CD4-positive, alpha-beta T cell (primary cell): ENCODE measurements at regions not wholly inside any gene's neighbourhood (a gene's known extent, or its start where the extent isn't known, plus 50 kb on each side); places are given as distances from the start of the nearest gene placed in this dataset.

Experiments
- ATAC-seq: fragments of 200-7000 bp; cut with Tn5 transposase; one replicate; pipeline ENCODE4 v1.10.0; 2022; ENCODE audit warnings: mild to moderate bottlenecking; ENCODE audit not compliant: poor library complexity
- CTCF ChIA-PET: fragments of 350-600 bp; sonication (Branson Sonifier 250); formaldehyde crosslinking; loops from one replicate; lab custom pipeline; 2021; ENCODE audit warnings: antibody characterized with exemption, inconsistent platforms; lab: Charles Lee
- POLR2A ChIA-PET: fragments of 350-600 bp; sonication (Branson Sonifier 250); formaldehyde crosslinking; loops from one replicate; lab custom pipeline; 2021; ENCODE audit warnings: antibody characterized with exemption, inconsistent platforms; lab: Charles Lee
- DNase-seq, 14 experiments: peaks; one replicate each; pipeline ENCODE4 v3.0.0-alpha.2; 2013 to 2020; ENCODE audit warnings: mixed read lengths in 2 of 14
- H3K27ac ChIP-seq, 2 donors: one replicate each; pipeline versions ENCODE4 v1.5.1 to v1.7.0; 2013; ENCODE audit warnings: low read length in 2 of 2, low read depth in 1 of 2, mild to moderate bottlenecking in 1 of 2
- H3K27me3 ChIP-seq, 2 experiments: 1 replicate in 1 of 2; 2 replicates in 1 of 2; pipeline versions ENCODE4 v1.6.1 to v1.7.0; 2013; ENCODE audit warnings: low read length in 2 of 2, control low read depth in 1 of 2, mild to moderate bottlenecking in 1 of 2, moderate library complexity in 1 of 2; ENCODE audit not compliant: insufficient read depth in 2 of 2, control insufficient read depth in 1 of 2
- H3K36me3 ChIP-seq: one replicate; pipeline ENCODE4 v1.6.1; 2013; ENCODE audit warnings: low read length, control low read depth; ENCODE audit not compliant: insufficient read depth
- H3K4me1 ChIP-seq: one replicate; pipeline ENCODE4 v1.6.1; 2013; ENCODE audit warnings: low read length, control low read depth; ENCODE audit not compliant: insufficient read depth
- H3K4me3 ChIP-seq: one replicate; pipeline ENCODE4 v1.5.1; 2013; ENCODE audit warnings: mild to moderate bottlenecking, low read length, moderate library complexity
- H3K9me3 ChIP-seq, 2 experiments: 1 replicate in 1 of 2; 2 replicates in 1 of 2; pipeline versions ENCODE4 v1.6.1 to v1.7.0; 2013; ENCODE audit warnings: low read length in 2 of 2, mild to moderate bottlenecking in 2 of 2, control low read depth in 1 of 2, moderate library complexity in 1 of 2; ENCODE audit not compliant: control insufficient read depth in 1 of 2, insufficient read depth in 1 of 2
- H3K27ac Mint-ChIP-seq: one replicate; pipeline ENCODE4 v1.8.0; 2020; ENCODE audit warnings: mixed read lengths
- H3K27me3 Mint-ChIP-seq: one replicate; pipeline ENCODE4 v1.8.0; 2021; ENCODE audit warnings: mixed read lengths
- H3K36me3 Mint-ChIP-seq: one replicate; pipeline ENCODE4 v1.8.0; 2021; ENCODE audit warnings: low read depth, mixed read lengths
- H3K4me1 Mint-ChIP-seq: one replicate; pipeline ENCODE4 v1.8.0; 2021; ENCODE audit warnings: low read depth, mixed read lengths
- H3K4me3 Mint-ChIP-seq: one replicate; pipeline ENCODE4 v1.8.0; 2020; ENCODE audit warnings: mild to moderate bottlenecking, mixed read lengths
- H3K9me3 Mint-ChIP-seq: one replicate; pipeline ENCODE4 v1.8.0; 2020; ENCODE audit warnings: mixed read lengths
- intact Hi-C, 2 experiments: fragments of 100-400 bp; cut with DNase I in 1 of 2; cut with micrococcal nuclease in 1 of 2; formaldehyde crosslinking; loops; one replicate each; pipeline versions ENCODE4 v1.15.1 to v1.9.0; 2023 to 2025; cut with DNase I, micrococcal nuclease
- TF ChIP-seq, protein P1 (sequence below): fragments of 200-600 bp; IDR thresholded peaks from one replicate; pipeline ENCODE4 v1.8.0; 2022; ENCODE audit warnings: antibody characterized with exemption, mild to moderate bottlenecking

- H3K4me1 ChIP-seq, result no peaks in the 10 kb centered on the region
- no peak for ATAC-seq
- peaks cover 3 to 26% of the 10 kb centered on the region in 2 experiments for H3K9me3 ChIP-seq
- no peak overlapping the region for H3K27ac ChIP-seq
- peaks cover 0 to 12% of the 10 kb centered on the region in 2 experiments for H3K27me3 ChIP-seq
- Mint-ChIP-seq H3K4me3 (no peak overlapping the region), H3K4me1 (no peaks in the 10 kb centered on the region), H3K9me3 (peaks cover 8% of the 10 kb centered on the region), H3K27me3 (peaks cover 20% of the 10 kb centered on the region), H3K27ac (no peak overlapping the region), H3K36me3 (no peaks in the 10 kb centered on the region)
- ChIA-PET CTCF (no interaction called here), POLR2A (no interaction called here)
- TF ChIP-seq, protein P1, sequence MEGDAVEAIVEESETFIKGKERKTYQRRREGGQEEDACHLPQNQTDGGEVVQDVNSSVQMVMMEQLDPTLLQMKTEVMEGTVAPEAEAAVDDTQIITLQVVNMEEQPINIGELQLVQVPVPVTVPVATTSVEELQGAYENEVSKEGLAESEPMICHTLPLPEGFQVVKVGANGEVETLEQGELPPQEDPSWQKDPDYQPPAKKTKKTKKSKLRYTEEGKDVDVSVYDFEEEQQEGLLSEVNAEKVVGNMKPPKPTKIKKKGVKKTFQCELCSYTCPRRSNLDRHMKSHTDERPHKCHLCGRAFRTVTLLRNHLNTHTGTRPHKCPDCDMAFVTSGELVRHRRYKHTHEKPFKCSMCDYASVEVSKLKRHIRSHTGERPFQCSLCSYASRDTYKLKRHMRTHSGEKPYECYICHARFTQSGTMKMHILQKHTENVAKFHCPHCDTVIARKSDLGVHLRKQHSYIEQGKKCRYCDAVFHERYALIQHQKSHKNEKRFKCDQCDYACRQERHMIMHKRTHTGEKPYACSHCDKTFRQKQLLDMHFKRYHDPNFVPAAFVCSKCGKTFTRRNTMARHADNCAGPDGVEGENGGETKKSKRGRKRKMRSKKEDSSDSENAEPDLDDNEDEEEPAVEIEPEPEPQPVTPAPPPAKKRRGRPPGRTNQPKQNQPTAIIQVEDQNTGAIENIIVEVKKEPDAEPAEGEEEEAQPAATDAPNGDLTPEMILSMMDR, result no peak
- intact Hi-C loops, result no loop called here
- no peaks in the 10 kb centered on the region for H3K36me3 ChIP-seq
- no peak overlapping the region for H3K4me3 ChIP-seq
- no peak for DNase-seq
Observed at GRCh38 chr22:44422746-44423380, 75.2 kb downstream of the RTL6 start.

DNA sequence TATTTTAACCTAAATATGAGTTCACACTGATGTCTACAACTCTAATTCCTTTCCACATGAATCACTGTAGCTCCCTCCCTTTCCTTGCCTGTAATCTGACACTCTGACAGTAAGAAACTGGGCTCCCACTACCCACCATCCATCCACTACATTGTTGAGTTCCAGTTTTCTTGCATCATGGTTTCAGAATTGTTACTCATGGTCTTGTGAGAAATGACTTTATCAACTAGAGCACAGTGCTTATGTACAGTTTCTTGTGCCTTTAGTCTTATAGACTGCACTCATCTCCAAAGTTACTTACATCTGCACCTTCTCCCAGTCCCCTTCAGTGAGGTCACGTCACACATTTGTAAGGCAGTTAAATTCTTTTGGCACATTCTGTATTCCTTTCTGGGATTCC lies 78.6 kb downstream of the RTL6 start:
- DNase-seq (no peak), ATAC-seq (no peak)
- no peaks in the 10 kb centered on the region for H3K36me3 ChIP-seq
- H3K4me1 Mint-ChIP-seq, result no peaks in the 10 kb centered on the region
- no peak overlapping the region for H3K27ac Mint-ChIP-seq
- H3K27me3 ChIP-seq, result peaks cover 0 to 10% of the 10 kb centered on the region in 2 experiments
- peaks cover 8% of the 10 kb centered on the region for H3K9me3 Mint-ChIP-seq
- no peak overlapping the region for H3K4me3 ChIP-seq
- POLR2A ChIA-PET, result no interaction called here
- H3K36me3 Mint-ChIP-seq, result no peaks in the 10 kb centered on the region
- TF ChIP-seq, protein P1, result no peak
- CTCF ChIA-PET, result no interaction called here
- intact Hi-C loops, result no loop called here
- no peak overlapping the region for H3K4me3 Mint-ChIP-seq
- no peaks in the 10 kb centered on the region for H3K4me1 ChIP-seq
- no peak overlapping the region for H3K27ac ChIP-seq
- peaks cover 20% of the 10 kb centered on the region for H3K27me3 Mint-ChIP-seq
- peaks cover 3 to 26% of the 10 kb centered on the region in 2 experiments for H3K9me3 ChIP-seq

DNA sequence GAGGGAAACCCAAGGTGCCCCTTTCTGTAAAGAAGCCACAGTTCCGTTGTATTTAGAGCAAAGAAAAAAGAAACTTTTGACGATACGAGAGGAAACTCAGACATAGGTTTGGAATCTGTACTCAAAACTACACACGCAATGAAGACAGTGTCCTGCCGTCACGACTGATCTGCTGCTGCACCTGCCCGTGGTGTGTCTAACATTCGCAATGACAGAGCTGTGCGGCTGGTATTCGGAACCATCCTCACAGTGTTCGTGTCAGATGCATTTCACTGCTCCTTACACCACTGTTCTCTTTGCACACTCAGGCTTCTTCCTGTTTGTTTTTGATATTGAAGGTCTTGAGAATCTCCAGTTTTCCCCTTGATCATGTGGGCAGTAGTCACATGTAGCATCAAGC lies 84.8 kb downstream of the RTL6 start:
- Histone ChIP-seq H3K4me1 (no peaks in the 10 kb centered on the region), H3K27me3 (no peaks in the 10 kb centered on the region), H3K9me3 (no peaks in the 10 kb centered on the region), H3K36me3 (no peaks in the 10 kb centered on the region), H3K4me3 (no peak overlapping the region), H3K27ac (no peak overlapping the region)
- no peak overlapping the region for H3K27ac Mint-ChIP-seq
- no peak overlapping the region for H3K4me3 Mint-ChIP-seq
- H3K36me3 Mint-ChIP-seq, result no peaks in the 10 kb centered on the region
- no peak for ATAC-seq
- ChIA-PET CTCF (no interaction called here), POLR2A (no interaction called here)
- intact Hi-C loops, result no loop called here
- no peaks in the 10 kb centered on the region for H3K9me3 Mint-ChIP-seq
- no peaks in the 10 kb centered on the region for H3K4me1 Mint-ChIP-seq
- TF ChIP-seq, protein P1, result no peak
- no peak for DNase-seq
- H3K27me3 Mint-ChIP-seq, result no peaks in the 10 kb centered on the region
